ENCODE measurements at regions not wholly inside any gene's neighbourhood (a gene's known extent, or its start where the extent isn't known, plus 50 kb on each side); places are given as distances from the start of the nearest gene placed in this dataset.

- peaks cover 82% of the 10 kb centered on the region for H3K27me3 Mint-ChIP-seq
- H3K9me3 Mint-ChIP-seq (ENCODE audit: low read depth): no peaks in the 10 kb centered on the region
- DNase-seq (ENCODE audit: low spot score, unreplicated experiment): no peak
- H3K27ac Mint-ChIP-seq: no peak overlapping the region
- H3K4me1 Mint-ChIP-seq (ENCODE audit: low read depth): peaks cover 36% of the 10 kb centered on the region
- no peak for TF ChIP-seq CTCF (IDR thresholded peaks at IDR 0.05; ENCODE audit: unreplicated experiment)
- no peak overlapping the region for H3K4me3 Mint-ChIP-seq (ENCODE audit: low read depth)
- H3K36me3 Mint-ChIP-seq (ENCODE audit: insufficient read depth): no peaks in the 10 kb centered on the region
These were observed 507.4 kb downstream of the KDM4C start for GRCh38 chr9:7265181-7265580.

- H3K27ac Mint-ChIP-seq: no peak overlapping the region
These were observed 501.9 kb downstream of the KDM4C start for GRCh38 chr9:7259544-7260241.

DNA sequence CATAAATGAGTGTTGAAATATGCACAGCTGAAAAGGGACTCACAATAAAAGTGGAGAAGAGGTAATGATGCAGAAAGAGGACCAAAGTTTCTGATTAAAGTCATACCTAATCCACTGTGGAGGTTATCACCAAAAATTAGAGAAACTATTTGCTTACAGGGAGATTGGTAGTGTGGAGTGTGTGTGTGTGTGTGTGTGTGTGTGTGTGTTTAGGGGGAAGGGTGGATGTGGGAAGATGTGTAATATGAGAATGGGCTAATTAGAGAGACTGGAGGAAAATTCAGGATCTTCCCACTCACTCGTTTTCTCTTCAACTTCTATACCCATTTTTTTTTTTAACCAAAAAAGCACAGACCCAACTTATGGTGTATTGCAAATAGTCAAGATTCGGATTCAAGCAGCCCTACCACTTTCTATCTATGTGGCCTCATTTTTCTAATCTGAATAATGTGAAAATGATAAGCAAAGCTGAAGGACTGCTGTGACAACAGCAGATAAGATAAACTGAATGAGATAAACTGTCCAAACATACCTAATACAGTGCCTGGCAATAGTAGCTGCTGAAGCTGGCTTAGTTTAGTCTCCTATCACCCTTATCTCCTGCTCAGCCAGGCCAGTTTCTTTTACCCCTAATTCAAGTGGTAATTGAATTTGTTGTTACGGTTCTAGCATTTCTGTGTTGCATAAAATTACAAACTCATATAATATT lies 501.1 kb downstream of the KDM4C start:
- TF ChIP-seq CTCF (IDR thresholded peaks at IDR 0.05; ENCODE audit: unreplicated experiment): no peak
- H3K4me1 Mint-ChIP-seq (ENCODE audit: low read depth): peaks cover 25% of the 10 kb centered on the region

More at GRCh38 chr9:7259544-7260241, 501.9 kb downstream of the KDM4C start:
- peaks cover 4% of the 10 kb centered on the region for H3K9me3 Mint-ChIP-seq (ENCODE audit: low read depth)
- DNase-seq (ENCODE audit: low spot score, unreplicated experiment): no peak
- H3K4me1 Mint-ChIP-seq (ENCODE audit: low read depth): peaks cover 25% of the 10 kb centered on the region
- peaks cover 91% of the 10 kb centered on the region for H3K27me3 Mint-ChIP-seq
- TF ChIP-seq CTCF (IDR thresholded peaks at IDR 0.05; ENCODE audit: unreplicated experiment): peak; percentile 16
- peaks cover 2% of the 10 kb centered on the region for H3K36me3 Mint-ChIP-seq (ENCODE audit: insufficient read depth)
- H3K4me3 Mint-ChIP-seq (ENCODE audit: low read depth): no peak overlapping the region

GRCh38 chr9:7246917-7247522 lies 489.2 kb downstream of the KDM4C start:
- Mint-ChIP-seq H3K9me3 (ENCODE audit: low read depth) (peaks cover 3% of the 10 kb centered on the region), H3K36me3 (ENCODE audit: insufficient read depth) (no peaks in the 10 kb centered on the region), H3K27ac (no peak overlapping the region), H3K4me1 (ENCODE audit: low read depth) (no peaks in the 10 kb centered on the region), H3K27me3 (peaks cover 81% of the 10 kb centered on the region), H3K4me3 (ENCODE audit: low read depth) (no peak overlapping the region)
- TF ChIP-seq CTCF (IDR thresholded peaks at IDR 0.05; ENCODE audit: unreplicated experiment): no peak
- DNase-seq (ENCODE audit: low spot score, unreplicated experiment): no peak

More for the DNA sequence above, 501.1 kb downstream of the KDM4C start:
- peaks cover 2% of the 10 kb centered on the region for H3K36me3 Mint-ChIP-seq (ENCODE audit: insufficient read depth)
- H3K27me3 Mint-ChIP-seq: peaks cover 91% of the 10 kb centered on the region
- H3K9me3 Mint-ChIP-seq (ENCODE audit: low read depth): peaks cover 7% of the 10 kb centered on the region
- H3K27ac Mint-ChIP-seq: no peak overlapping the region
- no peak for DNase-seq (ENCODE audit: low spot score, unreplicated experiment)
- H3K4me3 Mint-ChIP-seq (ENCODE audit: low read depth): no peak overlapping the region

- no peak overlapping the region for H3K4me3 Mint-ChIP-seq (ENCODE audit: low read depth)
- no peaks in the 10 kb centered on the region for H3K9me3 Mint-ChIP-seq (ENCODE audit: low read depth)
- H3K36me3 Mint-ChIP-seq (ENCODE audit: insufficient read depth): no peaks in the 10 kb centered on the region
- H3K27me3 Mint-ChIP-seq: peaks cover 87% of the 10 kb centered on the region
- no peak for DNase-seq (ENCODE audit: low spot score, unreplicated experiment)
- no peaks in the 10 kb centered on the region for H3K4me1 Mint-ChIP-seq (ENCODE audit: low read depth)
- no peak for TF ChIP-seq CTCF (IDR thresholded peaks at IDR 0.05; ENCODE audit: unreplicated experiment)
- no peak overlapping the region for H3K27ac Mint-ChIP-seq
These were observed 488.3 kb downstream of the KDM4C start for GRCh38 chr9:7245976-7246580.

Data from progenitor cell of endocrine pancreas (in vitro differentiated cells).